ENCODE measurements at regions not wholly inside any gene's neighbourhood (a gene's known extent, or its start where the extent isn't known, plus 50 kb on each side); places are given as distances from the start of the nearest gene placed in this dataset.

DNA sequence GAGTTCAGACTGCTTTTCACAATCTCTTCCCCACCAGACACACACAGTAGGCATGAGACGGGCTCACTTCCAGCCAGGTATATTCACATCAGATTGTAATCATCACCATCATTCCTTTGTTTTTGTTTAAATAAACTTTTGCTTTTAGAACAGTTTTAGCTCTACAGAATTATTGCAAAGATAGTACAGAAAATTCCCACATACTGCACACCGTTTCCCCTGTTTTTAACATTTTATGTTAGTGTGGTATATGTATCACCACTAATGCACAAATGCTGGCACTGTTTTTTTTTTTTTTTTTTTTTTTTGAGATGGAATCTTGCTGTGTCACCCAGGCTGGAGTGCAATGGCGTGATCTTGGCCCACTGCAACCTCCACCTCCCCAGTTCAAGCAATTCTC lies 83.3 kb upstream of the ANO1 start:
- DNase-seq (ENCODE audit: low read depth in 2 of 2) = no peak

DNA sequence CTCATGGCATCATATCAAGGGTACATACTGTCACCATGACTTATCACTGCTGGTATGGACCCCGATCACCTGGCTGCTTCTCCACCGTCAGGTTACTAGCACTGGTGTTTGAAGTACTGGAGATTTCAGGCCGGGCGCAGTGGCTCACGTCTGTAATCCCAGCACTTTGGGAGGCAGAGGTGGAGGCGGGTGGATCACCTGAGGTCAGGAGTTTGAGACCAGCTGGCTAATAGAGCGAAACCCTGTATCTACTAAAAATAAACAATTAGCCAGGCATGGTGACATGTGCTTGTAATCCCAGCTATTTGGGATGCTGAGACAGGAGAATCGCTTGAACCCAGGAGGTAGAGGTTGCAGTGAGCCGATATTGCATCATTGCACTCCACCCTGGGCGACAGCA lies 82.4 kb upstream of the ANO1 start:
- DNase-seq (ENCODE audit: low read depth in 2 of 2) = no peak

DNA sequence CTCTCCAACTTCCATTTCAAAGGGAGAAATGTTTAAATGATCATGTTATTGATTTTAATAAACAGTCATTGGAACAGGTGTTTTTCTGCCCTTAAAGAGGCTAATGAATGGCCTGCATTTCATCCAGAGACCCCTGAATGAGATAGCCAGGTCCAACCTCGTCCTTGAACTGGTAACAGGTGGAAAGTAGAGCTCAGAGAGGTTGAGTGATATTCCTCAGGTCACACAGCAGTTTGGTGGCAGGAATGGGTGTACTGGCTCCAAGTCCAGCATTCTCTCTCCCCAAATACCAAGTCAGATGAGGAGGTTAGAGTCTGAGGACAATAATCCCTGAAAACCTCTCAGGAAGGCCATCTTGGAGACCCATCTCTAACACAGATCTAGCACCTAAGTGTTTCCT lies 81.7 kb upstream of the ANO1 start:
- DNase-seq (ENCODE audit: low read depth in 2 of 2) = no peak

DNA sequence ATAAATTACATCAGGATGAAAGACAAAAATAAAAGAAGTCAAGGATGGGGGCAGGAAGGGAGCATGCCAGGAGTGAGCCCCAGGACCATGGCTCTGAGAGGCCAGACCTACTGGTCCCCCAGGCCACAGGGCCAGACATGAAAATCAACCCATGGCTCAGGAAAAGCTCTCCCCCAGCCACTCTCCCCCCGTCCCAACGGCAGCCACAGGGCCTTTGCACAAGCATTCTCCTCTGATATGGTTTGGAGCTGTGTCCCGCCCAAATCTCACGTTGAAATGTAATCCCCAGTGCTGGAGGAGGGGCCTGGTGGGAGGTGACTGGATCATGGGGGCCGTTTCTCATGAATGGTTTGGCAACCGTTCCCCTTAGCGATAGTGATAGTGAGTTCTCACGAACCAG lies 80.8 kb upstream of the ANO1 start:
- DNase-seq (ENCODE audit: low read depth in 2 of 2) = no peak

DNA sequence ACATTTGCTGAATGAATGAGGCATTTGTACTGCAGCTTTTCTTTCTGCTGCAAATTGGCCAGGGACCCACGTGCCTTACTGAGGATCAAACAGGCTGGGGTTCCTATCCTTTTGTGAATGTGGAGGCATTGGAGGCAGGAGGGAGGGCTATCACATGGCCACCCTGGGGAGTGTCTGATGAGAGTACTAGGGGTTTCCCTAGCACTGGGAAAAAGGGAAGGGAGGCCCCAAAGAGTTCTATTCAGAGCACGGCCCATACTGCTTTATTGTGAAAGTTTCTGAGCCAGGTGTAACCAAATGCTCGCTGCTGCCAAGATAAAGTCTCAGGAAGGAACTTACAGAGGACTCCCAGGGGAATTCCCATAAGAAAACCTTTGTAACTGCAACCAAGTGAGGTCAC lies 78.4 kb upstream of the ANO1 start:
- no peak for DNase-seq (ENCODE audit: low read depth in 2 of 2)

DNA sequence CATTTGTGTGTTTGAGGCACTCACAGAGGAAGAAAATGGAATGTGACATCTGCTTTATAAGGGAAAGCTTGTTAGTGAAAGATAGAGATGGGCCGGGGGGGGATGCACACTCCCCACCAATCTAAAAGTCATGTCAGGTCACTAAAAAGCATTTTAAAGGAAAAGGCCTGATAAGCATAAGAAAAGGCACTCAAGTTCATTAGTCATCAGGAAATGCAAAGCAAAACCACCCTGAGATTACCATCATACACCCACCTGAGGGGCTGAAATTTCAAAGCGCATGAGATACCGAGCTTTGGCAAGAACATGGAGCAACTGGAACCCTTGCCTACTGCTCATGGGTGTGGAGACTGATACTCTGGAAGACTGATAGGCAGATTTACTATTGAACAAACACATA lies 77.9 kb upstream of the ANO1 start:
- DNase-seq (ENCODE audit: low read depth in 2 of 2) = no peak

DNA sequence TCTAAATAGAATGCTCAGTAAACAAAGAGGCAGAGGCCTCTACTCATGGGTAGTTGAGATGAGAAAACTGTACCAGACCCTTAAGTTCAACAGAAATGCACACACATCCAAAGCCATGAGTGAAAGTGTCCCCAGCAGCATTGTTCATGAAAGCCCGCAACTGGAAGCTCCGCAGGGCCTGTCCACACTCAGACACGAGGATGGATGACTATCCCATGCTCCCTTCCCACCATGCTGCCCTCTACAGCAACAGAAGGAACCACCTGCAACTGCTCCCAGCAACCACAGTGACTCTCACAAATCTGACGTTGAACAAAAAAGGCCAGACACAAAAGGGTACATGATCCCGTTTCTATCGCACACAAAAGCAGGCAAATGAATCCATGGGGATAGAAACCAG lies 76.9 kb upstream of the ANO1 start:
- DNase-seq (ENCODE audit: low read depth in 2 of 2) = no peak

DNA sequence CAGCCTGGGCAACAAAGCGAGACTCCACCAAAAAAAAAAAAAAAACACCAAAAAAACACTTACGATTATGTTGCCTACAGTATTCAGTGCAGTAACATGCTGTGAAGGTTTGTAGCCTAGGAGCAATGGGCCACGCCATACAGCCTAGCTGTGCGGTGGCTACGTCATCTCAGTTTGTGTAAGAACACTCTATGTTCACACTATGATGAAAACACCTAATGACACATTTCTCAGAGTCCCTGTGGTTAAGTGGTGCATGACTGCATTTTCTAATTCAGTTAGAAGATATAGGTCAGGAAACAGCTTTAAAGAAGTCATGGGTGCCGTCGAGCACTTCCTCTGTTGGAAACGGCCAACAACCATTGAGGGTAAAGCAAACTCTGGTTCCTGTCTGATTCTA lies 75.7 kb upstream of the ANO1 start:
- no peak for DNase-seq (ENCODE audit: low read depth in 2 of 2)

DNA sequence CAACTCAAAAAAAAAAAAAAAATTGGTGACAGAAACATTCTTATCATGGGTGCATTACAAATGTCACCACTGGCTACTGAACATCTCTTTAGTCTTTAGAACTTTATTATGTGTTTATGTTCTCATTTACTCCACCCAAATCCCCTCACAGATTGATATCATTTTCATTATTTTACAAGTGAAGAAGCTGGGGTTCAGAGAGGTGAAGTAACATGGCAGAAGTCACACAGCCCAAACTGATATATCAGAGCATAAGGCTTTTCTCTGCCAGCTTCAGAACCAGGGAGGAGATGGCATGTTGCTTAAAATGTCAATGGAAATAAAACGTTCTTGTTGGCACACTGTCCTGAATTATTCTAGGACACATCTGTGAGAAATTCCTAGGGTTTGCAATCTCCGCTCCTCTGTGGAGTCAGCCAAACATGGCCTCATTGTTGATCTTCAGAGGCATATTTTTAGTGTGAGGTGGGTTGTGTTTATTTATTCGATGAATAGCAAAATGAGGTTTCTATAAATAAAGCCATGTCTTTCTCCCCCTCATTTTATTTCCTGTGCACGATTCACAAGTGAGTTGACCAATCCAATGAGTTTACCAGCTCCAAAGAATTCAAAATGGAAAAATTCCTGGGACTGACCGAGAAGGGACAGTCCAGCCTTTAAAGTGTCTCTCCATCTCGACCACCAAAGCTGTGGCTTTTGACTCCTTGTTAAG lies 72.9 kb upstream of the ANO1 start:
- DNase-seq (ENCODE audit: low read depth in 2 of 2) = no peak

DNA sequence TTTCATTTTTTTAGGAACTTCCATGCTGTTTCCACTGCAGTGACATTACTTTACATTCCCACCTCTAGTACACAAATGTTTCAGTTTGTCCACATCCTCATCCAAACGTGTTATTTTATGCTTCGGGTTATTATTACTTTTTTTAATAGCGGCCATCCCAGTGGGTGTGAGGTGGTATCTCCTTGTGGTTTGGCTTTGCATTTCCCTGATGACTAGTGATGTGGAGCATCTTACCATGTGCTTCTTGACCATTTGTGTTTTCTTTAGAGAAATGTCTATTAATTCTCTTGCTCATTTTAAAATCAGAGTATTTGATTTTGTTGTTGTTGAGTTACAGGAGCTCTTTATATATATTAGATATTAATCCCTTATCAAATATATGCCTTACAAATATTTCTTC lies 70.3 kb upstream of the ANO1 start:
- DNase-seq (ENCODE audit: low read depth in 2 of 2) = no peak

DNA sequence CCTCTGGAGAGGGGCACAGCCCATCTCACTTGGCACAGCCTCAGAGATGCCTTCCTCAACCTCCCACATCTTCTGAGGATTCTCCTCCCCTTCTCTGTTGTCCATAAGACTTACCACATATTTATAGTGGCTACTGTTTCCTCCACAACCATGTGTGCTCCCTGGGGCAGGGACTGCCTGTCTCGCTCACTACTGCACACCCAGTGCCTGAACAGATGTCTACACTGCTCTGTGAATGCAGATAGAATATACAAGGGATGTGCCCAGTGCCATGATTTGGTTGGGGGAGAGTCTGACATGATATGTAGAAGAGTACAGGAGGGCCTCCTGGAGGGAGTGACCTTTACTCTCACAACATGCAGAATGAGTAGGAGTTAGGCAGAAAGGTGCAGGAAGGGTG lies 67.3 kb upstream of the ANO1 start:
- DNase-seq (ENCODE audit: low read depth in 2 of 2) = no peak

DNA sequence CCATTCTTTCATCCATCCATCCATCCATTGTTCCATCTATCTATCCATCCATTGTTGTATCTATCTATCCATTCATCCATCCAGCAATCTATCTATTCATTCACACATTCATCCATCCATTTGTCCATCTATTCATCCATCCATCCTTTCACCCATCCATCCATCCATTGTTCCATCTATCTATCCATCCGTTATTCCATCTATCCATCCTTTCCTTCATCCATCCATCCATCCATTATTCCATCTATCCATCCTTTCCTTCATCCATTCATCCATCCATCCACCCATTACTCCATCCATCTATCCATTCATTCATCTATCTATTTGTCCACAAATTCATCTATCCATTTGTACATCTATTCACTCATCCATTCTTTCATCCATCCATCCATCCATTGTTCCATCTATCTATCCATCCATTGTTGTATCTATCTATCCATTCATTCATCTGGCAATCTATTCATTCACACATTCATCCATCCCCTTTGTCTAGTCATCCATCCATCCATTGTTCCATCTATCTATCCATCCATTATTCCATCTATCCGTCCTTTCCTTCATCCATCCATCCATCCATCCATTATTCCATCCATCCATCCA lies 65.9 kb upstream of the ANO1 start:
- DNase-seq (ENCODE audit: low read depth in 2 of 2) = no peak

DNA sequence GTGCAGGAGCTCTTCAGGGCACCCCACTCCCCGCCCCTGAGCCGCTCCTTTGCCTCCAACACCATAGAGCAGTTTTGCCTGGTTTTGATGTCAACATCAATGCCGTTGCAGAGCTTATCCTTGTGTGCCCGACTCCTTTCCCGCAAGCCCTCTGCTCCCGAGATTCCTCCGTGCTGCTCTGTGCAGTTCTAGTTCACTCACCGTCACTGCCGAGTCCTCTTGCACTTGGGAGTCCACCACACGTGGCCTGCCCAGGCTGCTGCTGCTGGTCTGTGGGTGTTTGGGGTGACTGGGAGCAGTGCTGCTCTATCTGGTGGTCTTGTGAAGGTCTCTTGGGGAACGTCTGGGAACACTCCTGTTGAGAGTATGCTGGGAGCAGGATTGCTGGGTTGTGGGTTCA lies 63.8 kb upstream of the ANO1 start:
- DNase-seq (ENCODE audit: low read depth in 2 of 2) = no peak

DNA sequence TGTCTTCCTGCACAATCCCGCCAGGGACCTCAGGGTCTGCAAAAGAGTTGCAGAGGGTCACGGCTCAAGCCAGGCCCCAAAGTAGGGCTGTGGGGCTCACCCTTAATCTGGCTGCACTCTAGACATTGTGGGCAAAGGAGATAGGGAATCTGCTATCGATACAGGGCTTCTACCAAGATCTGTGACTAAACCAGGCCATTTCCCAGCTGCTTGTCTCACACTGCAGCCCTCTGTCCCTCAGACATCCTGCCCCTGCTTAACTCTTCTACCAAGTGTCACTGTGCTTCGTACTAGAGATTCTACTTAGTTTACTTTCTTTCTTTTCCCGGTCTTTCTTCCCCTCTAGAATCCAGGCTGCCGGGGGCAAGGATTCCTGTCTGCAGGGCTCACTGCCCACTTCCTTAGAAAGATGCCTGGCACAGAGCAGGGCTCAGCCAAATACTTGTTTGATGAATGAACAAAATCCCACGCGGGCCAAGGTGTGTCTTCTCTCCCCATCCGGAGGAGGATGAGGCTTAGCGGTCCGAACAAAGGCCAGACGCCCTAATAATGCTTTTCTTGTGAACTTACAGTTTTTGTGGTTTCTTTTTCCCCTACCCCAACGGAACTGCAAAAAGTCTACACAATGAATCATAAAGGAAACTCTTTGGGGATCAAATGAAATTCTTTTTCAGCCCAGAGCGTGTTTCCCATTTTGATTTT lies 61.3 kb upstream of the ANO1 start:
- no peak for DNase-seq (ENCODE audit: low read depth in 2 of 2)

DNA sequence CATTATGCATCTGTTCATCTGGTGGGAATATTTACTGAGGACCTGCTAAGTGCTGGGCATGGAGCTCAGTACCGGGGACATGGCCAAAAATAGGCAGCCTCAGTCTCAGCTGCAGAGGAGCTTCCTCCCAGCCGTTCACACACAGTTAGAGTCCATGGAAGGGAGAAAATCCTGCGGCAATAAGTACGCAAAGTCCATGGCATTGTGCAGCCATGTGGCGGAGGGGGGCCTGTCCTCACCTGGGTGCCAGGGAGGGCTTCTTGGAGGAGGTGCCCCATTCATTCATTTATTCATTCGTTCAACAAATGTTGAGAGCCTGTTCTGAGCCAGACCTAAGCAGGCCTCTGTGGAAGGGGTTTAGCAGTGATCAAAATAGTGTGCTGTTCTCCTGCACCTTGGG lies 59.3 kb upstream of the ANO1 start:
- DNase-seq (ENCODE audit: low read depth in 2 of 2) = no peak

DNA sequence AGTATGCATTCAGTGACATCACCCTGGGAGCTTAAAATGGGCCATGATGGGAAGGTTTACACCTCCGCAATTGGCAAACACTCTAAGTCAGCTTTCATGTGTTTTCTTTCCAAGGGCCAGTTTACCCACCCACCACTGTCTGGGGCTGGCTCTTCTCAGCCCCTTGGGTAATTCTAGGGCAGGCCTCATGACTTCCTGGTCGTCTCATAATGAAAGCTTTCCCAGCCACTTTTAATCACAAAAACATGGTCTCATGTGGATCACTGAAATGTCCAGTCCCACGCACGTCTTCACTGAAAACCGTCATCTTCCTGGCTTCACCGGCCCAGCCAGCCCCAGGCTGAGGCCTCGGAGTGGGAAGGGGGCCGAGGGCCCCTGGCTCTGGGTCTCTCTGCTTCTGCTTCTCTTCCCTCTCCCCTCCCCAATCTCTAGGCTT lies 58.5 kb upstream of the ANO1 start:
- DNase-seq (ENCODE audit: low read depth in 2 of 2) = no peak

DNA sequence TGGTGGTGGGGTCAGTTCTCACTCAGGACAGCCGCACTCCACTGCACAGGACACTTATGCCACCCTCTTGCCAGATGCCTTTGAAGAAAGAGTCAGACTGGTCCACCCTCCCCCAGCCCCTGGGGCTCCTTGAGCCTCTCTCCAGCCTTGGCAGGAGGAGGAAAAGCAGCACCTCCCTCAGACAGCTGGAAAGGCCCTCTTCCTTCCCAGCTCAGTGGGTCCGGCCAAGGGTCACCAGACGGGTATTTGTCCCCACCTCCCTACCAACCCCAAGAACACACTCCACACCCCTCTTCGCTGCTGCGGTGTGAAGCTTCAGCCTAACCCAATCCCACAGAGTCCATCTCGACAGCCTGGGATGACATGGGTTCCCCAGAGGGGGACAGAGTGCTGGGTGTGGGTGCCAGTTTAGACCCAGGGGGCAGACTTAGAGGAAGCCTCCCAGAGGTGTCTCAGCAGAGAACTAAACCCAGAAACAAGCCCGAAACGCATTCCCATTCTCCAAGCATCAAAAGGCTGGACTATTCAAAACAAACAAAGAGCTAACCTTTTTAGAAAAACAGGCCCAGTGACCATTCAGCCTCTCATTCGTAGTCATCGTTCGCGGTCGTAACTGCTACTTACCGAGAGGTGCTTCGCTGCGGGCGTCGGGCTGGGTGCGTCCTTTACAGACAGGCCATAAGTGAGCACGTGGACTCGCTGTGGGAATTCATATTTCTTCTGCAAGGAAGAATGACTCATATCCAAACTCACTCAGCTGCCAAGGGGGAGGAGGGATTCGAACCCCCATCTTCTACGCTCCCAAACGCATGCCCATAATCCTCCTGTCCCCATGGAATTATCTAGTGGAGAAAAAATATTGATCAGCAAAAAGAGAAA lies 57.5 kb upstream of the ANO1 start:
- DNase-seq (ENCODE audit: low read depth in 2 of 2) = no peak

DNA sequence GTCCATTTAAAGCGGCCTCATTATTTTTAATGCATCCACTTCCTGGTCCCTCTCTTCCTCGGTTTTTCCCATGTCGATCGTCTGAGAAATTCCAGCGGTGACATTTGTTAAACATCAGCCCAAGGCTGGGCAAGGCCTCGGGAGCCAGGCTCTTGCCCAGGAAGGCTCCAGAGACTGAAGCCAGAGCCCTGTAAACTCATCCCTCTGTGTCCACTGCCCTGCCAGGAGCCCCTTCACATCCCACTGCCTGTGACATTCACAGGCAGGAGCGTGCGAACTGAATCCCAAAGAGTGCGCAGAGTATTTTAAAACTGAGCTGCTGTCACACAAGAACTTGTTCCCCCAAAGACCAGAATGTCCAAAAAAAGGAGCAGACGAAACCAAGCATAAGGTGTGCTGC lies 56.5 kb upstream of the ANO1 start:
- DNase-seq (ENCODE audit: low read depth in 2 of 2) = no peak

DNA sequence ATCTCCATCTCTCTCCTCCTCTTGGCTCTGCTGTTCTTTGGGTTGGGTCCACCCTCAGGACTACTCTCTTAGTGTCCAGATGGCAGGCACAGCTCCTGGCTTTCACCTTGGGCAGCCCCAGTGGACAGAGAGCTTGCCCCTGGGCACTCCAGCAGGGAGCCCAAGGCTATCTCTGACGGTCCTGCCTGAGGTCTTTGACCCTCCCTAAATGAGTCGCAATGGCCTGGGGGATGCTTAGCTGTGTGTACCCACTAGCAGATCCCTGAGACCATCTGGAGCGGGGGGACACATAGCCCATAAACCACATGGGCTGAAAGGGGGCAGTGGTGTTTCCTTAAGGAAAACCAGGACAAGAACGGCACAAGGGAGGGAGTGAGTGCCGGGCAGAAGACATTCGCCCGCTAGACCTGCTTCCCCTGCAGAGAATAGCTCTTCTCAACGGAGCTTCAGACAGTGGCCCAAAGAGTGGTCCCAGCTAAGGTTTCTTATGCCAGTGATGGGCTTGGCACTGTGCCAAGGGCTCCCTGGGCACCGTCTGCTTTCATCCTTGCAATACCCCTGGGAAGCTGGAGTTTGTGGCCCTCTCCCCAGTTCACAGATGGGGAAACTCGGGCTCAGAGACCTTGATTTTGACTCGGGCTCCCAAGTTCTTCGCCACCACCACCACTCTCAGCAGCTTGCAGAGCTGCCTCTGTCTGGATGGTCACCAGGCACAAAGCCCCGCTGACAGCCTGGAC lies 53.9 kb upstream of the ANO1 start:
- no peak for DNase-seq (ENCODE audit: low read depth in 2 of 2)

DNA sequence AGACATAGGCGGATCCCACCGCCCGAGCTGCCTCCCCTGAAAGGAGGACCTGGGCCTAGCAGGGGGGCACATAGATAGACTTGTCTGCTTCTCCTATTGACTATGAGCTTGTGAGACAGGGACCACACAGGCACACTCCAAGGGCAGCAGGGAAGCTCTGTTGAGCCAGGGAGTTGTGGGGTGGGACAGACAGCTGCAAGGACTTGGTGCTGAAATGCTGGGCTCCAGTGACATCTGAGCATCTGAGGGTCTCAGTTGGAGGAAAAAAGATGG lies 53.4 kb upstream of the ANO1 start:
- no peak for DNase-seq (ENCODE audit: low read depth in 2 of 2)

DNA sequence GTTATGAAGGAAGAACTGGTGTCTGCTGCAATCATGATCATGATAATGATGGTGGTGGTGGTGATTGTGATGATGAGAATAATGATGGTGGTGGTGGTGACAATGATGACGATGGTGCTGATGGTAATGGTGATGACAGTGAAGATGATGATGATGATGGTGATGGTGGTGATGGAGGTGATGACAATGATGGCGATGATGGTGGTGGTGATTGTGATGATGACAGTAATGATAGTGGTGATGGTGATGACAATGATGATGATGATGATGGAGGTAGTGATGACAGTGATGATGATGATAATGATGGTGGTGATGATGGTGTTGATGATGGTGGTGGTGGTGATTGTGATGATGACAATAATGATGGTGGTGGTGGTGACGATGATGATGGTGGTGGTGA lies 52.8 kb upstream of the ANO1 start:
- no peak for DNase-seq (ENCODE audit: low read depth in 2 of 2)

DNA sequence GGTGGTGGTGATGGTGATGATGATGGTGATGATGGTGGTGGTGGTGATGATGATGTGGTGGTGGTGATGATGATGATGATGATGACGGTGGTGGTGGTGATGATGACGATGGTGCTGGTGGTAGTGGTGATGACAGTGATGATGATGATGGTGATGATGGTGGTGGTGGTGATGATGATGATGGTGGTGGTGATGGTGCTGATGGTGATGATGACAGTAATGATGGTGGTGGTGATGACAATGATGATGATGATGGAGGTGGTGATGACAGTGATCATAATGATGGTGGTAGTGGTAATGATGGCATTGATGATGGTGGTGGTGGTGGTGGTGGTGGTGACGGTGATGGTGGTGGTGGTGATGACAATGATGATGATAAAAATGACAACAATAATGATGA lies 52.1 kb upstream of the ANO1 start:
- no peak for DNase-seq (ENCODE audit: low read depth in 2 of 2)
